GM03348 (cell line): ENCODE measurements at regions not wholly inside any gene's neighbourhood (a gene's known extent, or its start where the extent isn't known, plus 50 kb on each side); places are given as distances from the start of the nearest gene placed in this dataset.
"Not testable (repeated sequence)": the region's sequence is repeated elsewhere in the genome, so short reads cannot be mapped to it uniquely, and the experiment has no call there.

Experiments
- DNase-seq: peaks from one replicate; pipeline ENCODE4 v3.0.0; 2012; ENCODE audit warnings: low spot score

DNA sequence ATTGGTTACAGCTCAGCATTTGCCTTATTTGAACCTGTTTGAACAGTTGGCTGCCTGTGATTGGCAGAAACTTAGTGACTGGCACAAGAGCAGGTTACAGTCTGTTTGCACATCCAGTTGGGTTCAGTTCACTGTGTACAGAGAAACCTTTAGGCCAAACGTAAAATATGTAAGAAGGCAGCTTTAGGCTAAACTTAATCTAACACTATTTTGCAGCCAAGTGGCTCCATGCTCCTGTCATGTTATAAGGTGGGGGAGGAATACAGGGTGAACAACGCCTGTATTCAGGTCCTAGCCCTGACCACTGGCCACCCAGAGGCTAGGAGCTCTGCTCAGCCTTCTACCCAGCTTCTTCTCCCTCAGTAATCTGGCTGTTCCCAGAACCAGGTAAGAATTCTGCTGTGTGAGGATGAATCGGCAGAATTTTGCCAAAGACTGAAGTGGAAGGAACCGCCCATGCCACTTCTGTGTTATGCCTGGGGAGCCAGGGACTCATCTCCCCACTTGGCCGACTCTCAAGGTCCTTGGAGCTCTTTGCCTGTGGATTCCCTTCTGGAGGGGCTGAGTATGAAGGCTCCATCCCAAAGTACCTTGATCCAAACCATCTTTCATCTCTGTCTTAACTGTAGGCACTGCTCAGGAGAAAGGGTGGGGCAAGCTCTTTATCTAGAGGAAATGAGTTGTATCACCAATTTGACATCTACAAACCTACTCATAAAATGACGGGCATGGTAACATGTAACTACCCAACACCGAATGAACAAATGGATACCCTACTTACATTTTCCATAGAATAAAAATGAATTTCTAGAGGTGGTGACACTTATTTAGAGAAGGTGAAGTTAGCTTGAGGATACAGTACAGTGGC, 164.4 kb upstream of the NAMPT start:
- DNase-seq: no peak

DNA sequence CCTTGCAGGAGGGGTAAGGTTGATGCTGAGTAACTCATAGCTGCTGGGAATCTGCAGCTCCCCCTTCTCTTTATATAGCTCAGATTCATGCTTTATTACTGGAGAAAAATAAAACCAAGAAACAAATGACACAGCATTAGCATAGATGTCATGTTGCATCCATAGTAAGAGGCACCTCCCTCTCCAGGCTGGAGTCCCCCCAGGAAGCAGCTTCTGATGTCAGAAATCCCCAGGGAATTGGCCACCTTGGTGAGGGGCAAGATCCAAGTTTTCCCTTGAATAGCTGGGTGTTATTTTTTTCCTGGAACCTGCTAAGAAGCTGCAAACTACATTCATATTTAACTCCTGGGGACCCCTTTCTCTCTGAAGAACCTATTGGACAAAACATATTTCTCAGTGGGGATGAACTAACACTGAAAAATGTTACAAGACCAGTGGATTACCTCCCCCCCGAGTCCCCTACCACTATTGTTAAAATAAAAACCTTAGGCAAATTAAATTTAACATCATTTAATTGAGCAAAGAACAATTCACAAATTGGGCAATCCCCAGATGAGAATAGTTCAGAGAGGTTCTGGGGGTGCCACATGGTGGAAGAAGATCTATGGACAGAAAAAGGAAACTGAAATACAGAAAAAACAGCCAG, 163.7 kb upstream of the NAMPT start:
- no peak for DNase-seq

DNA sequence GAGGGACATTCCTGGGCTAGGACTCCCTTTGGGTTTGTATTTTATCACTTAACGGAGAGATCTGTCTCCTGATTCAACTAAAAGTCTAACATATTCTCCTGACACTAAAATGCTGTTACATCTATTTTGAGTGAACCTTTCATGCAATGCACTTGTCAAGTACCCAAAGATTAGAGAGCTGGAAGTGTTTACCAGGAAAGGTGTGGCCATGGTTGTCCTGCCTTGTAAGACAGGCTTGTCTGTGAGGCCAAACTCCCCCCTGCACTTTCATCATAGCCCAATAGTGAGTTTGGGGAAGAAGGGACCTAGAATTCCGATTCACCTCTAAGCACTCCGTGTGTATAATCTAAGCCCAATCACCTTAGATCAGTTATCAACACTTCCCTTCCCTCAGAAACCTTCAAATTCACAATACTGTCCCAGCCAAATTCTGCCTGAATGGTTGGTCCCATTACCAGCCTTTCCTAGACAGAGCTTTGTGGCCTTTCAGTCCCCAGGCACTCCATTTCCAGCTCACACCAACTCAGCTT, 162.6 kb upstream of the NAMPT start:
- no peak for DNase-seq

DNA sequence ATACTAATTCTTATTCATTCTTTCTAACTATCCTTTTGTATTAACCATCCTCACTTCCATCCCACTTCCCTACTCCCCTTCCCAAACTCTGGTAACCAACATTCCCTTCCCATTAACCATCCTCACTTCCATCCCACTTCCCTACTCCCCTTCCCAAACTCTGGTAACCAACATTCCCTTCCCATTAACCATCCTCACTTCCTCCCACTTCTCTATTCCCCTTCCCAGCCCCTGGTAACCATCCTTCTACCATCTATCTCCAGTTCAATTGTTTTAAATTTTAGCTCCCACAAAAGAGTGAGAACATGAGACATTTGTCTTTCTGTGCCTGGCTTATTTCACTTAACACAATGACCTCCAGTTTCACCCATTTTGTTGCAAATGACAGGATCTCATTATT, 160.6 kb upstream of the NAMPT start:
- DNase-seq: not testable (repeated sequence)

DNA sequence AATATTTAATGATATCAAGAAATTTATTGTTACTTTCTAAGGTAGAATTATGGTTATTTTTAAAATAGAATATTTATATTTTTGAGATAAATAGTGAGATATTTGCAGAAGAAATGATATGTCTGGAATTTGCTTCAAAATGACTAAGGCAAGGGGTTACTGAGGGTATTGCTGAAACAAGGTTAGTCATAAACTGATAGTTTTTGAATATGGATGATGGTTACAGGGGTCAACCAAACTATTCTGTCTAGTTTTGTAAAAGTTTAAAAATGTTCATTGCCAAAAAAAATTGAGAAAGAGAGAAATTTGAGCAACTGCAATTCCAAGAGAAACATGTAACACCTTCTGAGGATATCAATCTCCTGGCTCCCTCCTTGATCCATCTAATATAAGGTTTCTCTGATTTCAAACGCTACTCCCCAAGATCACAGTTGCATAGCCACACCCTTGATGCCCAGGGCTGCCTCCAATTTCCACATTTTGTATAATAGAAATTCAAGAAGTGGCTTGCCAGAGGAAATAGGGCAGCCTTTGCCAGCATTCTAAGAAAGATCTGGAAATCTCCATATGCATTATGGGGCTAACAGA, 159.4 kb upstream of the NAMPT start:
- DNase-seq: no peak

DNA sequence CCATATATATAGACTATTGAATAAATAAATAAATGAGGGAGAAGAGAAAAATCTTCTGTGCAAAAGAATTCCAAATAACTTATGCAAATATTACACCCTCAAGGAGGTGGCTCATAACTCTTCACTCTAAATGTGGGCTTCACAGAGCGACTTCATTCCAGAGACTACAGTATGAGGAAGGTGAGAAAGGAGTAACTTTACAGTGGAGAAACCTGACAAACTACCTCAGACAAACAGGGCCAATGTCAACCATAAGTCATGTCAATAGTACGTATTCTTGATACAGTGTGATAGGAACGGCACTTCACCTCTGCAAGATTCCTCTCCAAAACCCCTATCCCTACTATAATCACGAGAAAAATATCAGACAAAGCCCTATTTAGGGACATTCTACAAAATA, 158.4 kb upstream of the NAMPT start:
- DNase-seq: no peak

DNA sequence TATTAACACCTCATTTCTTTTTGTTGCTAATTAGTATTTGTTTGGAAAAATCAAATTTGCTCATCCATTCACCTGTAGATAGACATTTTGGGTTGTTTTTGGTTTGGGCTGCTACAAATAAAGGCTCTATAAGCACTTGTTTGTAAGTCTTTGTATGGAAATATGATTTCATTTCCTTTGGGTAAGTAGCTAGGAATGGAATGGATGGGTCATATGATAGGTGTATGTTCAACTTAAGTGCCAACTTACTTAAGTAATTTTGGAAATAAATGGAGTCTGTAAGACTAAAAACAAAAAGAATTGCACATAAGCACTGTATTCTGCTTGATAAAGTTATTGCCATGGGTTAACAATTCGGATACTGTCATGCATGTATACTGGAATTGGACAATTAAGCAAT, 157.7 kb upstream of the NAMPT start:
- DNase-seq: no peak

DNA sequence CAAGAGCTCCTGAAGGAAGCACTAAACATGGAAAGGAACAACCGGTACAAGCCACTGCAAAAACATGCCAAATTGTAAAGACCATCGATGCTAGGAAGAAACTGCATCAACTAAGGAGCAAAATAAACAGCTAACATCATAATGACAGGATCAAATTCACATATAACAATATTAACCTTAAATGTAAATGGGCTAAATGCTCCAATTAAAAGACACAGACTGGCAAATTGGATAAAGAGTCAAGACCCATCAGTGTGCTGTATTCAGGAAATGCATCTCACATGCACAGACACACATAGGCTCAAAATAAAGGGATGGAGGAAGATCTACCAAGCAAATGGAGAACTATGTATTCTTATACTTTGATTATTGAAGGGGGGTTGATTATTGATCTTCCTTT, 156.6 kb upstream of the NAMPT start:
- not testable (repeated sequence) for DNase-seq

DNA sequence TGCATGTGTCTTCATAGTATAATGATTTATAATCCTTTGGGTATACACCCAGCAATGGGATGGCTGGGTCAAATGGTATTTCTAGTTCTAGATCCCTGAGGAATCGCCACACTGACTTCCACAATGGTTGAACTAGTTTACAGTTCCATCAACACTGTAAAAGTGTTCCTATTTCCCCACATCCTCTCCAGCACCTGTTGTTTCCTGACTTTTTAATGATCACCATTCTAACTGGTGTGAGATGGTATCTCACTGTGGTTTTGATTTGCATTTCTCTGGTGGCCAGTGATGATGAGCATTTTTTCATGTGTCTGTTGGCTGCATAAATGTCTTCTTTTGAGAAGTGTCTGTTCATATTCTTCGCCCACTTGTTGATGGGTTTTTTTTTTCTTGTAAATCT, 152.2 kb upstream of the NAMPT start:
- not testable (repeated sequence) for DNase-seq

DNA sequence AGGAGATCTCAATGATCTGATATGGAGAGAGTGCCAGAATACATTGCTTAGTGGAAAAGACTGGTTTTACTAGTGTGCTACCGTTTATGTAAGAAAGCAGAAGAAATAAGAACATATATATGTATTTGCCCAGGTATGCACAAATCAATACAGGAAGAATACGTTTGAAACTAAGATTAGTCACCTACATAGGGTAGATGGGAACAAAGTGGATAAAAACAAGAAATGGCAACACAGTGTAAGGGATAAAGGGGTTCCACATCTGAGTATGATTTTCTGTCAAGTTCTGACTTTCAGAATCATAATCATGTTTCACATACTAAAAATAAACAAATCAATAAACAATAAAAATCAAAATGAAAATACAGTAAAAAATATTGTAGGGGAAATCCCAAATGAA, 148.6 kb upstream of the NAMPT start:
- DNase-seq: no peak

DNA sequence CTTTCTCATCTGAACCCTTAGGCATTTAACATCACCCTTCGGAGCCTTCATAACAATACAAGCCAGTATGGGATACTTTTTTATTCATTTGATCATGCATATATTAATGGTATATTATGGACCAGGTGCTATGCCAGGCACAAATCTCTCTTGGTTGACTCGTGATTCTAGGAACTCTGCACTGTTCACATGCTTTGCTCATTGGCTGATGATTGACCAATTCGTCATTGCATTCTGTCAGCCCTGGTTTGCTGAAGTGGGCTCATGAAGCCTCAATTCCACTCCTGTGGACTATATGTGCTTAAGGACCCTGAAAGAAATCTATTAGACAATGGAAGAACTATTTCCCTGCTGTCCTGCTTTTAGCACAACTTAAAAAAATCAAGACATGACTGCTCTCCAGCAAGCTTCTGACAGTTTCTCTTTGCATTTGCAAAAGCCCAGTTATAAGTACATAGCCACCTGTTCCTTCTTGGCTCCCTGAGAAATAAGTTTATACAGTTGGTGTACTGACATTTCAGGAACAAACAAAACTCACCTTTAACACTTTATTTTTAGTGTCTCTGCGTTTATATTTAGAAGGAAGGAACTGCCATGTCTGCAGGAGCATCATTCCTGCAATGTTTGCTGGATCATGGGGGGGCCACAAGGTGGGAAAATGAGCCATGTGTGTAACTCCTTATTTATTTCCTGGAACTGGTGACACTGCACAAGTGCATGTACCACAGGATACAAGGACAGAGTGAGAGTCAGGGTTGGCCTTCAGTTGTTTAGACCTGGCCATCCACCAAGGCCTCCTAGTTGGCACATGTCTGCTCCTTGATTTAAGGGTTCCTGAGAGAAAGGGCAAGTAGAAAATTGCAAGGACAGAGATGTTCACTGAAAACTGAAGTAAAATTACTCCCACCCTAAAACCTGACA, 146.0 kb upstream of the NAMPT start:
- DNase-seq: no peak

DNA sequence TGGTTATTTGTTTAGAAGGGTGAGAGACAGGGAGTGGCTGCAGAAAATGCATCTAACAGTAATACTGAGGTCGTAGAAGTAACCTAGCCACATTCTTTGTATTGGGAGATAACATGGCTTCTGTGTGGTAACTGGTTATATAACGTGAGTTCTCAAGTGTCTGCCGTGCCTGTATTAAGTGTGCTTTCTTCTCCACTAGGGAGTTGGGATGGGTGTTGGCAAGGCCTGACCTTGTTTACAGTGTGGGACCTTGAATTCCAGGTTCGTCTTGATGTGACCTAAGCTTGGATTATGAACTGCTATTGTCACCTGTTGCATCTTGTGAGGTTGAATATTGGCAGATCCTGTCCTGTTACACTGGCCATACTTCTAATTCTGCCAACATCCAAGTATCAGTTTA, 145.3 kb upstream of the NAMPT start:
- DNase-seq: no peak

DNA sequence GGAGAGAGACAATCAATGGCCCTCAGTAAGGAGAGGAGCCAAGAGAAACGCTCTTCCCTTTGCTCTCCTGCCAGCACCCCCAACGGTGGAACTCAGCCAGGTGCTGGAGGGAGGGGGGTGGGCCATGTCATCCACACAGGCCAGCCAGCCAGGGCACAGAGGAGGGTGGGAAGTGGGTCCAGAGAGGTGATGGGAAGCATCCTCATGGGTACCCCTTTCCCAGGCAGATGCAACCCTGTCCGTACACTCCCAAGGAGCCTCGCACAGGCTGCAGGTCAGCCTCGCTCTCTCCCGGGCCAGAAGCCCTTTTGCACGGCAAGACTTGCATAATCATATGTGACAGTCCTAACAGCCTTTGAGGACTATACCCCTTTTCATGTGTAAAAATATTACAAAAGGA, 142.0 kb upstream of the NAMPT start:
- DNase-seq: no peak

DNA sequence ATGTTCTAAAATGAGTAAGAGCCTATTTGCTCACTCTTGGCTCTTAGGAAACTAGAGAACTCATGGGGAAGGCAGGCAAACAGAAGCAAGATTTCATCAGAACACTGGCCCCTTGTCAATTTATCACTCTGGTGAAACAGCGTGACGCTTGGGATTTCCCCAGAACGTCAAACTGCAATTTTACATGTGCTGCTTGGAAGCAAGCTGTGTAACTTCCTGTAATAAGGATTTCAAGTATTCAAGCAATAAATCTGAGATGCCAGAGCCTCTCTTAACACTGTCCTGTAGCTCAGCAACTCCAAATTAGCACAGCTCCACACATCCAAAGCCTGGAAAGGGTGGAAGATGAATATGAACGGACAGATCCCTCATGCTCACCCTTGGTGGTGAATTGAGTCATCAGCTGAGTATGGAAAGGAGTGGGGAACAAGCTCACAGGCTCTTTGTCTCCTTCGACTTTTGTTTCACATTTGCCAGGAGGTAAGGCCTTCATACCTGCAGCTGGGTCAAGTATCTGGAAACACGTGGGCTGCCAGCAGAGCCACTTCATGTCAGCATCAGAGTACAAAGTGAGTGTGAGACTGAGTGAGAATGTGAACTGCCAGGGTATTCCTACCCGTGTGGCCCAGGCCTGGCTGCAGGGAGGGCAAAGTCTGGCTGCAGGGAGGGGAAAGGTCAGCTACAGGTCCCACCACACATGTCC, 140.4 kb upstream of the NAMPT start:
- DNase-seq: peak; percentile 90

DNA sequence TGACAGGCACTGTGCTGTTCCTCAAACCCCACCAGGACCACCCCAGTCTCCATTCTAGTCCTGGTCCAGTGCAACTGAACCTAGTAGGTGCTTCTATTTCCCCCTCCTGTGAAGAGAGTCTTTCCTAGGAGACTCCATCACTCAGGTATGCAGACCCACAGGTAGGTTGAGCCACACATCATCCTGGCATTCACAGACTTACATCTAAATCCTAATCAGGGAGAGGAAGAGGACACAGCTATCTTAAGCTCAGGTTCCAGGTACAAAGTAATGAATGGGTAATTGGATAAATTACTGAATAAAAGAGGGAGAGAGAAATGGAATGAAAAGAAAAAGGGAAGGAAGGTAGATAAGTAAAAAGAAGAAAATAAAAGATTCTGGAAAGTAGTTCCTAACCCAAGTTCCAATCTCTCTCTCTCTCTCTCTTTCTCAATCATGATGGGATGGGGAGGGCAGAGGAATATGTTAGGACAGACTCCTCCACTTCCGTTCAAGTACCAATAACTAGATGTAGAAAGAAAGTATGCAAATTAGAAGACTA, 139.8 kb upstream of the NAMPT start:
- DNase-seq: no peak

DNA sequence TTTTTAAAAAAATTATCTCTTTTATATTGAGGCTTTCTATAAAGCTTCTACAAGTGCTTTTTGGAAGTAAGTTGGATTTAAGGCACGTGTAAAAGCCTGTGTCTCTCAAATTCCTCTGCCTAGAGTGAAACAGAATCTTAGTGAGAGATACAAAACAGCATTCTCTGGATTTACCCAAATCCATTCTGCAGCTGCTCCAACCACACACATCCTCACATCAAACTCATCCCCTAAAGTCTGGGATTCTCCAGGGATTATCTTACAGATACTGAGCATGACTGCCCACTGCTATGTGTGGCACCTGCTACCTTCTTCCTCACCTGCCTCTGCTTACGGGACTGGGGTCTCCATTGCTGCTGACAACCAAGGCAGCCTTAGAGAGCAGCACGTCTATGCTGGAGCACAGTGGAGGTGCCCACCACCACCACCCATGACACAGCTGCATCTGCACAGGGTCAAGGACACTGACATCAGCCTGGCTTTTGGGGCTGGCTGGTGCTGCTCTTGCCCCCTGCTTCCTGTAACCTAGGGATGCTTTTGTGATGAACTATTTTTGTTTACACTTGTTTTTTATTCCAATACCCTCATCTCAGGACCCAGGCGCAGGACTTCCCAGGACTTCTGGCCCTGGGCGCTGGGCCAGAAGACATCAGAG, 139.2 kb upstream of the NAMPT start:
- no peak for DNase-seq

DNA sequence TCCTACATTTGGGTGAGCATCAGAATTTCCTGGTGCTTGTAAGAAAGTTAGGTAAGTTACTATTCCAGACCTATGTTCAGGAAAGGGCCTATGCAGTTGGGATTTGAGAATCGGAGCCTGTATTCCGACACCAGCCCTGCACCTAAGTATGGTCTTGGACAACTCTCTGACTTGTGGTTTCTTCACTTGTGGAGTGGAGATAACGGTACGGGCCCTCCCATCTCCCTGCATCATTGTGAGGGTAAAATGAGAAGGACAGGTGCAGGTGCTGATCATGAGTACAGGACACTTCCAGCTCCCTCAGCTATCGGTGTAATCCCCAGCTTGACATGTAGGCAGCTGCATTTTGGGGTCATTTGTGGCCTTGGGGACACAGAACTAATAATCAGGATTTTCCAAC, 138.3 kb upstream of the NAMPT start:
- no peak for DNase-seq

DNA sequence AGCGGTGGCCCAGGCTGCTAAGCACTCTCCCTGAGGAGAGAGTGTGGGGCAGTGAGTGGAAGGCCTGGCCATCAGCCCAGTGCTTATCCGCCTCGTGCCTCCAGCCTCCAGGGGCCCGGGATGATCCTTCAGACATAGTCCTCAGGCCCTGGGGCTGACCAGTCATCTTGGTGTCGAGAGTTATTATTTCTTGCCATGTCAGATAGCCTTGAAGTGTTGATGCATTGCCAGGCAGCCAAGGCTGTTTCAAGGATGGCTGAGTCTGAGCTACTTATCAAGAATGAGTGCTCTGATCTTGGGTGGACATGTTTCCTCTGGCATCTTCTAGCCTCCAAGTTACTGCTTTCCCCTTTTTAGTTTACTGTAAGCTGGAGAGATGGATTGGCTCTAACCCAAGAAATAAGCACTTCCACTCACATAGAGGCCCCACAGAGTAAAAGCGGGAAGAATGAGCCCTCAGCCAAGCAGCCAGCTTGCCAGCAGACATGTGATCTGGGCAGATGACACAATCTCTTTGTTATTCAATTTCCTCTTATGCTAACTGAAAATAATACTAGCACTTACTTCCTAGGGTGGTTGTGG, 136.5 kb upstream of the NAMPT start:
- DNase-seq: peak; percentile 71

DNA sequence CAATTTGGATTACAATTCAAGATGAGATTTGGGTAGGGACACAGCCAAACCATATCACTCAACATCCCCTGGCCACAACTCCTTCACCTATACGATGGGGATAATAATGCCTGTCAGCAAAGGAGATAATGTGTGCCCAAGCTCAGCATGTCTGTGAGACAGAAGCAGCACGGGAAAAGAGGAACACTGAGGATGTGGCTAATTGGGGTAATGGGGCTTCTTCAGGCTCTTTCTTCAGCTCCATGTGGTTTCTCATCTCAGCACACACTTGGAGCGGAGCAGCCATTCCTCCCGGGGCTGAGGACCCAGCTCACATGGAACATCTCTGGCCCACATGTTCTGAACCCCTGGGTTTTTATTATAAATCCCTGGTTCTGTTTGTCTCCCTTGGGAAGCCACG, 136.0 kb upstream of the NAMPT start:
- no peak for DNase-seq

DNA sequence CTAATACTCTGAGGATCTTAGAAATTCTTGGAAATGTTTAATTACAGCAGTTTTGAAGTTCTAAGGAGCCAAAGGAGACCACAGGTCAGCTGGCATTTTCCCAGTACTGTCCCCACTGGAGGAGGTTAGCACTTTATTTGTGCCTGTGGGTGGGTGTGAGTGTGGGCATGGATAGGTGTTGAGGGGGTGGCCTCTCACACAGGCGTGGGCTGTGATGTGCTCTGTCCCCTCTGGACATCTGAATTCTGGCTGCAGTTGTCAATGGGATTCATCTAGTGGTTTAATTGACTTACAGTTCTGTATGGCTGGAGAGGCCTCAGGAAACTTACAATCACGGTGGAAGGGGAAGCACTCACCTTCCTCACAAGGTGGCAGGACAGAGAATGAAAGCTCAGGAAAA, 135.4 kb upstream of the NAMPT start:
- no peak for DNase-seq
